GM23338 (cell line): ENCODE measurements at regions not wholly inside any gene's neighbourhood (a gene's known extent, or its start where the extent isn't known, plus 50 kb on each side); places are given as distances from the start of the nearest gene placed in this dataset.

Experiments
- ATAC-seq: fragments of 200-7000 bp; cut with Tn5 transposase; 3 replicates; pipeline ENCODE4 v1.9.1; 2020
- DNase-seq: peaks from one replicate; pipeline ENCODE4 v3.0.0-alpha.2; 2015; ENCODE audit warnings: low spot score
- H2AFZ ChIP-seq: fragments of 200-600 bp; sonication (generic); 2 replicates; pipeline ENCODE4 v1.8.0; 2016; ENCODE audit warnings: antibody characterized with exemption, mild to moderate bottlenecking, moderate library complexity
- H3F3A ChIP-seq: fragments of 200-600 bp; sonication (generic); replicated peaks from 2 replicates; pipeline ENCODE4 v1.8.0; 2017; ENCODE audit warnings: antibody characterized with exemption, mixed run types, low read depth
- H3K27ac ChIP-seq: fragments of 200-600 bp; sonication (generic); 2 replicates; pipeline ENCODE4 v1.6.1; 2016; ENCODE audit warnings: low read depth
- H3K27me3 ChIP-seq: fragments of 200-600 bp; sonication (generic); 2 replicates; pipeline ENCODE4 v1.8.0; 2016; ENCODE audit warnings: mild to moderate bottlenecking, mixed run types, moderate library complexity; ENCODE audit not compliant: insufficient read depth
- H3K36me3 ChIP-seq: fragments of 200-600 bp; sonication (generic); 2 replicates; pipeline ENCODE4 v1.8.0; 2016; ENCODE audit warnings: mild to moderate bottlenecking; ENCODE audit not compliant: insufficient read depth
- H3K4me1 ChIP-seq: fragments of 200-600 bp; sonication (generic); 2 replicates; pipeline ENCODE4 v1.8.0; 2016; ENCODE audit warnings: mild to moderate bottlenecking, moderate library complexity; ENCODE audit not compliant: insufficient read depth
- H3K4me2 ChIP-seq: fragments of 200-600 bp; sonication (generic); 2 replicates; pipeline ENCODE4 v1.7.1; 2017; ENCODE audit warnings: mixed run types
- H3K4me3 ChIP-seq: fragments of 200-600 bp; sonication (generic); 2 replicates; pipeline ENCODE4 v1.6.1; 2016; ENCODE audit warnings: mixed run types
- H3K79me2 ChIP-seq: fragments of 200-600 bp; sonication (generic); replicated peaks from 2 replicates; pipeline ENCODE4 v1.8.0; 2017; ENCODE audit warnings: mild to moderate bottlenecking; ENCODE audit not compliant: insufficient read depth
- H3K9me2 ChIP-seq: fragments of 200-600 bp; sonication (generic); 2 replicates; pipeline ENCODE4 v1.8.0; 2017; ENCODE audit not compliant: insufficient read depth
- H4K20me1 ChIP-seq: fragments of 200-600 bp; sonication (generic); replicated peaks from 2 replicates; pipeline ENCODE4 v1.8.0; 2017; ENCODE audit warnings: mild to moderate bottlenecking; ENCODE audit not compliant: insufficient read depth
- H3K27ac Mint-ChIP-seq: 2 replicates; pipeline ENCODE4 v1.8.0; 2020; ENCODE audit warnings: inconsistent platforms, mild to moderate bottlenecking, moderate library complexity, mixed read lengths
- H3K27me3 Mint-ChIP-seq: 3 replicates; pipeline ENCODE4 v1.8.0; 2022; ENCODE audit warnings: low read depth, mild to moderate bottlenecking, moderate library complexity, mixed read lengths, inconsistent platforms; ENCODE audit not compliant: insufficient read depth, poor library complexity
- H3K36me3 Mint-ChIP-seq: 3 replicates; pipeline ENCODE4 v1.8.0; 2021; ENCODE audit warnings: low read depth, mild to moderate bottlenecking, inconsistent platforms, moderate library complexity, mixed read lengths
- H3K4me1 Mint-ChIP-seq: 3 replicates; pipeline ENCODE4 v1.8.0; 2020; ENCODE audit warnings: mild to moderate bottlenecking, inconsistent platforms, mixed read lengths
- H3K4me3 Mint-ChIP-seq: 3 replicates; pipeline ENCODE4 v1.8.0; 2021; ENCODE audit warnings: moderate library complexity, mild to moderate bottlenecking, inconsistent platforms, mixed read lengths
- H3K9me3 Mint-ChIP-seq: 3 replicates; pipeline ENCODE4 v1.8.0; 2020; ENCODE audit warnings: moderate library complexity, mild to moderate bottlenecking, inconsistent platforms, mixed read lengths
- CREB1 ChIP-seq: fragments of 250-450 bp; sonication (Bioruptor Pico); IDR thresholded peaks from 2 replicates; pipeline ENCODE4 v1.5.0; 2020; ENCODE audit warnings: low read depth, mild to moderate bottlenecking, moderate library complexity
- CTCF ChIP-seq, 2 experiments: fragments of 200-600 bp in 1 of 2; sonication (generic) in 1 of 2; conservative IDR thresholded peaks; 2 replicates each; pipeline versions ENCODE4 v1.5.1 to v1.6.1; 2016 to 2017; ENCODE audit warnings: antibody characterized with exemption in 2 of 2, low read depth in 2 of 2, mild to moderate bottlenecking in 2 of 2, moderate library complexity in 1 of 2
- ETS1 ChIP-seq: IDR thresholded peaks from 2 replicates; pipeline ENCODE4 v1.6.1; 2016; ENCODE audit warnings: antibody characterized with exemption
- EZH2 ChIP-seq: fragments of 200-600 bp; sonication (generic); IDR thresholded peaks from one replicate; pipeline ENCODE4 v1.8.0; 2017; ENCODE audit warnings: antibody characterized with exemption, mild to moderate bottlenecking, low read depth; ENCODE audit not compliant: unreplicated experiment
- EZH2phosphoT487 ChIP-seq: fragments of 200-600 bp; sonication (generic); IDR thresholded peaks from one replicate; pipeline ENCODE4 v1.8.1; 2018; ENCODE audit warnings: antibody characterized with exemption; ENCODE audit not compliant: unreplicated experiment
- JUNB ChIP-seq: IDR thresholded peaks from one replicate; pipeline ENCODE4 v1.6.1; 2016; ENCODE audit warnings: antibody characterized with exemption; ENCODE audit not compliant: unreplicated experiment
- NANOG ChIP-seq: IDR thresholded peaks from 2 replicates; pipeline ENCODE4 v1.6.1; 2016; ENCODE audit warnings: antibody characterized with exemption, borderline replicate concordance
- POLR2AphosphoS5 ChIP-seq: IDR thresholded peaks from 2 replicates; pipeline ENCODE4 v1.6.1; 2016; ENCODE audit warnings: antibody characterized with exemption, low read depth
- STAT1 ChIP-seq: IDR thresholded peaks from one replicate; pipeline ENCODE4 v1.6.1; 2016; ENCODE audit warnings: antibody characterized with exemption; ENCODE audit not compliant: unreplicated experiment
- ZNF114 ChIP-seq: fragments of 250-450 bp; sonication (Bioruptor Pico); IDR thresholded peaks from 2 replicates; pipeline ENCODE4 v1.5.0; 2020; ENCODE audit warnings: mild to moderate bottlenecking, moderate library complexity
- ZNF331 ChIP-seq: fragments of 250-450 bp; sonication (Bioruptor Pico); IDR thresholded peaks from 2 replicates; pipeline ENCODE4 v1.5.0; 2020; ENCODE audit warnings: low read depth, mild to moderate bottlenecking, moderate library complexity
- TF ChIP-seq, protein P1 (sequence below): fragments of 250-450 bp; sonication (Bioruptor Pico); IDR thresholded peaks from 2 replicates; pipeline ENCODE4 v1.5.0; 2020; ENCODE audit warnings: mild to moderate bottlenecking, moderate library complexity
- TF ChIP-seq, protein P2 (sequence below): IDR thresholded peaks from one replicate; pipeline ENCODE4 v1.6.1; 2018; ENCODE audit warnings: antibody characterized with exemption; ENCODE audit not compliant: unreplicated experiment

DNA sequence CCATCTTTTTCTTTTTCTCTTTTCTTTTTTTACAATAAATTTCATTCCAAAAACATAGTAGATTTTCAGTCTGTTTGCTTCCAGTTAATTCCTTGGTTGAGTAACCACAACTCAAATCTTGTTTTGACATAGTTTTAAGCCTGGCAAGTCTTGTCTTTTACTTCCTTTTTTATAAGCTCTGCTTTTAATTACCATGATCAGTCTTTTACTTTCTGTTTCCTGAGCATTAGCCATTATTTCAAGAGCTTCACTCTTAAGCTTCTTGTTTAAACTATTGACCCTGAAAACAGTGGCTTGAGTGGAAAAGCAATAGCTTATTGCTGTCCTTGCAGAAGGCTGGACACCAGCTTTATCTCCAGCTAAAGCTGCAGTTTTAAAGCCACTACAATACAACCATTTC is 1363.3 kb downstream of the MAT2B start:
- no peak overlapping the region for H3K27ac ChIP-seq
- no peaks in the 10 kb centered on the region for H3K79me2 ChIP-seq
- DNase-seq (no peak), ATAC-seq (no peak)
- Mint-ChIP-seq H3K27me3 (no peaks in the 10 kb centered on the region), H3K4me1 (no peaks in the 10 kb centered on the region), H3K4me3 (no peak overlapping the region), H3K9me3 (peaks cover 3% of the 10 kb centered on the region; the same call in 2 of the 3 replicates), H3K36me3 (no peaks in the 10 kb centered on the region), H3K27ac (no peak overlapping the region)
- TF ChIP-seq NANOG (no peak), EZH2 (no peak), POLR2AphosphoS5 (no peak), STAT1 (no peak), ETS1 (no peak), JUNB (no peak), ZNF114 (CRISPR knock-in tag) (no peak), CTCF (conservative IDR thresholded peaks at IDR 0.05; ENCODE audit: low read depth in 2 of 2) (no peak), CREB1 (no peak), ZNF331 (CRISPR knock-in tag) (no peak), EZH2phosphoT487 (no peak)
- TF ChIP-seq, protein P1, sequence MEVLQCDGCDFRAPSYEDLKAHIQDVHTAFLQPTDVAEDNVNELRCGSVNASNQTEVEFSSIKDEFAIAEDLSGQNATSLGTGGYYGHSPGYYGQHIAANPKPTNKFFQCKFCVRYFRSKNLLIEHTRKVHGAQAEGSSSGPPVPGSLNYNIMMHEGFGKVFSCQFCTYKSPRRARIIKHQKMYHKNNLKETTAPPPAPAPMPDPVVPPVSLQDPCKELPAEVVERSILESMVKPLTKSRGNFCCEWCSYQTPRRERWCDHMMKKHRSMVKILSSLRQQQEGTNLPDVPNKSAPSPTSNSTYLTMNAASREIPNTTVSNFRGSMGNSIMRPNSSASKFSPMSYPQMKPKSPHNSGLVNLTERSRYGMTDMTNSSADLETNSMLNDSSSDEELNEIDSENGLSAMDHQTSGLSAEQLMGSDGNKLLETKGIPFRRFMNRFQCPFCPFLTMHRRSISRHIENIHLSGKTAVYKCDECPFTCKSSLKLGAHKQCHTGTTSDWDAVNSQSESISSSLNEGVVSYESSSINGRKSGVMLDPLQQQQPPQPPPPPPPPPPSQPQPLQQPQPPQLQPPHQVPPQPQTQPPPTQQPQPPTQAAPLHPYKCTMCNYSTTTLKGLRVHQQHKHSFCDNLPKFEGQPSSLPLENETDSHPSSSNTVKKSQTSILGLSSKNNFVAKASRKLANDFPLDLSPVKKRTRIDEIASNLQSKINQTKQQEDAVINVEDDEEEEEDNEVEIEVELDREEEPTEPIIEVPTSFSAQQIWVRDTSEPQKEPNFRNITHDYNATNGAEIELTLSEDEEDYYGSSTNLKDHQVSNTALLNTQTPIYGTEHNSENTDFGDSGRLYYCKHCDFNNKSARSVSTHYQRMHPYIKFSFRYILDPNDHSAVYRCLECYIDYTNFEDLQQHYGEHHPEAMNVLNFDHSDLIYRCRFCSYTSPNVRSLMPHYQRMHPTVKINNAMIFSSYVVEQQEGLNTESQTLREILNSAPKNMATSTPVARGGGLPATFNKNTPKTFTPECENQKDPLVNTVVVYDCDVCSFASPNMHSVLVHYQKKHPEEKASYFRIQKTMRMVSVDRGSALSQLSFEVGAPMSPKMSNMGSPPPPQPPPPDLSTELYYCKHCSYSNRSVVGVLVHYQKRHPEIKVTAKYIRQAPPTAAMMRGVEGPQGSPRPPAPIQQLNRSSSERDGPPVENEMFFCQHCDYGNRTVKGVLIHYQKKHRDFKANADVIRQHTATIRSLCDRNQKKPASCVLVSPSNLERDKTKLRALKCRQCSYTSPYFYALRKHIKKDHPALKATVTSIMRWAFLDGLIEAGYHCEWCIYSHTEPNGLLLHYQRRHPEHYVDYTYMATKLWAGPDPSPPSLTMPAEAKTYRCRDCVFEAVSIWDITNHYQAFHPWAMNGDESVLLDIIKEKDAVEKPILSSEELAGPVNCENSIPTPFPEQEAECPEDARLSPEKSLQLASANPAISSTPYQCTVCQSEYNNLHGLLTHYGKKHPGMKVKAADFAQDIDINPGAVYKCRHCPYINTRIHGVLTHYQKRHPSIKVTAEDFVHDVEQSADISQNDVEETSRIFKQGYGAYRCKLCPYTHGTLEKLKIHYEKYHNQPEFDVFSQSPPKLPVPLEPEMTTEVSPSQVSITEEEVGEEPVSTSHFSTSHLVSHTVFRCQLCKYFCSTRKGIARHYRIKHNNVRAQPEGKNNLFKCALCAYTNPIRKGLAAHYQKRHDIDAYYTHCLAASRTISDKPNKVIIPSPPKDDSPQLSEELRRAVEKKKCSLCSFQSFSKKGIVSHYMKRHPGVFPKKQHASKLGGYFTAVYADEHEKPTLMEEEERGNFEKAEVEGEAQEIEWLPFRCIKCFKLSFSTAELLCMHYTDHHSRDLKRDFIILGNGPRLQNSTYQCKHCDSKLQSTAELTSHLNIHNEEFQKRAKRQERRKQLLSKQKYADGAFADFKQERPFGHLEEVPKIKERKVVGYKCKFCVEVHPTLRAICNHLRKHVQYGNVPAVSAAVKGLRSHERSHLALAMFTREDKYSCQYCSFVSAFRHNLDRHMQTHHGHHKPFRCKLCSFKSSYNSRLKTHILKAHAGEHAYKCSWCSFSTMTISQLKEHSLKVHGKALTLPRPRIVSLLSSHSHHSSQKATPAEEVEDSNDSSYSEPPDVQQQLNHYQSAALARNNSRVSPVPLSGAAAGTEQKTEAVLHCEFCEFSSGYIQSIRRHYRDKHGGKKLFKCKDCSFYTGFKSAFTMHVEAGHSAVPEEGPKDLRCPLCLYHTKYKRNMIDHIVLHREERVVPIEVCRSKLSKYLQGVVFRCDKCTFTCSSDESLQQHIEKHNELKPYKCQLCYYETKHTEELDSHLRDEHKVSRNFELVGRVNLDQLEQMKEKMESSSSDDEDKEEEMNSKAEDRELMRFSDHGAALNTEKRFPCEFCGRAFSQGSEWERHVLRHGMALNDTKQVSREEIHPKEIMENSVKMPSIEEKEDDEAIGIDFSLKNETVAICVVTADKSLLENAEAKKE (CRISPR knock-in tag), result no peak
- TF ChIP-seq, protein P2, sequence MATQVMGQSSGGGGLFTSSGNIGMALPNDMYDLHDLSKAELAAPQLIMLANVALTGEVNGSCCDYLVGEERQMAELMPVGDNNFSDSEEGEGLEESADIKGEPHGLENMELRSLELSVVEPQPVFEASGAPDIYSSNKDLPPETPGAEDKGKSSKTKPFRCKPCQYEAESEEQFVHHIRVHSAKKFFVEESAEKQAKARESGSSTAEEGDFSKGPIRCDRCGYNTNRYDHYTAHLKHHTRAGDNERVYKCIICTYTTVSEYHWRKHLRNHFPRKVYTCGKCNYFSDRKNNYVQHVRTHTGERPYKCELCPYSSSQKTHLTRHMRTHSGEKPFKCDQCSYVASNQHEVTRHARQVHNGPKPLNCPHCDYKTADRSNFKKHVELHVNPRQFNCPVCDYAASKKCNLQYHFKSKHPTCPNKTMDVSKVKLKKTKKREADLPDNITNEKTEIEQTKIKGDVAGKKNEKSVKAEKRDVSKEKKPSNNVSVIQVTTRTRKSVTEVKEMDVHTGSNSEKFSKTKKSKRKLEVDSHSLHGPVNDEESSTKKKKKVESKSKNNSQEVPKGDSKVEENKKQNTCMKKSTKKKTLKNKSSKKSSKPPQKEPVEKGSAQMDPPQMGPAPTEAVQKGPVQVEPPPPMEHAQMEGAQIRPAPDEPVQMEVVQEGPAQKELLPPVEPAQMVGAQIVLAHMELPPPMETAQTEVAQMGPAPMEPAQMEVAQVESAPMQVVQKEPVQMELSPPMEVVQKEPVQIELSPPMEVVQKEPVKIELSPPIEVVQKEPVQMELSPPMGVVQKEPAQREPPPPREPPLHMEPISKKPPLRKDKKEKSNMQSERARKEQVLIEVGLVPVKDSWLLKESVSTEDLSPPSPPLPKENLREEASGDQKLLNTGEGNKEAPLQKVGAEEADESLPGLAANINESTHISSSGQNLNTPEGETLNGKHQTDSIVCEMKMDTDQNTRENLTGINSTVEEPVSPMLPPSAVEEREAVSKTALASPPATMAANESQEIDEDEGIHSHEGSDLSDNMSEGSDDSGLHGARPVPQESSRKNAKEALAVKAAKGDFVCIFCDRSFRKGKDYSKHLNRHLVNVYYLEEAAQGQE, result no peak
- H4K20me1 ChIP-seq, result no peaks in the 10 kb centered on the region
- H3K27me3 ChIP-seq, result no peaks in the 10 kb centered on the region
- no peaks in the 10 kb centered on the region for H3K4me1 ChIP-seq
- H3K36me3 ChIP-seq, result no peaks in the 10 kb centered on the region
- H3K4me2 ChIP-seq, result no peak overlapping the region
- no peak overlapping the region for H2AFZ ChIP-seq
- H3K4me3 ChIP-seq, result no peak overlapping the region
- no peaks in the 10 kb centered on the region; the same call in 1 of the 2 replicates for H3K9me2 ChIP-seq
- H3F3A ChIP-seq, result no peaks in the 10 kb centered on the region
